Activated CD4-positive, alpha-beta T cell treated with anti-CD3 and anti-CD28 coated beads, Interleukin-2, amount 50 U/mL, for 16 hours (primary cell): ENCODE measurements at regions not wholly inside any gene's neighbourhood (a gene's known extent, or its start where the extent isn't known, plus 50 kb on each side); places are given as distances from the start of the nearest gene placed in this dataset.
"Not testable (repeated sequence)": the region's sequence is repeated elsewhere in the genome, so short reads cannot be mapped to it uniquely, and the experiment has no call there.

Experiments
- DNase-seq: peaks from one replicate; pipeline ENCODE4 v3.0.0-alpha.2; 2020

GRCh38 chr3:104044002-104044401, 1322.7 kb upstream of the ALCAM start:
- DNase-seq = no peak

- no peak for DNase-seq
Measured at GRCh38 chr3:104066658-104067057, 1300.1 kb upstream of the ALCAM start.

- no peak for DNase-seq
Measured at GRCh38 chr3:104069114-104069513, 1297.6 kb upstream of the ALCAM start.

GRCh38 chr3:104070906-104071305, 1295.8 kb upstream of the ALCAM start:
- no peak for DNase-seq

GRCh38 chr3:104080088-104080626, 1286.6 kb upstream of the ALCAM start:
- DNase-seq = no peak

GRCh38 chr3:104088738-104089137, 1278.0 kb upstream of the ALCAM start:
- DNase-seq = no peak

- not testable (repeated sequence) for DNase-seq
Measured at GRCh38 chr3:104089987-104090386, 1276.7 kb upstream of the ALCAM start.

GRCh38 chr3:104101736-104102135, 1265.0 kb upstream of the ALCAM start:
- no peak for DNase-seq

- DNase-seq = peak; percentile 14
Measured at GRCh38 chr3:104102386-104102785, 1264.3 kb upstream of the ALCAM start.

- no peak for DNase-seq
Measured at GRCh38 chr3:104106276-104106675, 1260.4 kb upstream of the ALCAM start.

- no peak for DNase-seq
Measured at GRCh38 chr3:104108522-104108921, 1258.2 kb upstream of the ALCAM start.

GRCh38 chr3:104126463-104126862, 1240.2 kb upstream of the ALCAM start:
- DNase-seq = no peak

GRCh38 chr3:104126864-104127553, 1239.7 kb upstream of the ALCAM start:
- no peak for DNase-seq

- no peak for DNase-seq
Measured at GRCh38 chr3:104127830-104128229, 1238.9 kb upstream of the ALCAM start.

- DNase-seq = no peak
Measured at GRCh38 chr3:104132566-104133403, 1233.9 kb upstream of the ALCAM start.

- DNase-seq = no peak
Measured at GRCh38 chr3:104133630-104134029, 1233.1 kb upstream of the ALCAM start.

GRCh38 chr3:104137116-104137515, 1229.6 kb upstream of the ALCAM start:
- no peak for DNase-seq

GRCh38 chr3:104145164-104145563, 1221.5 kb upstream of the ALCAM start:
- DNase-seq = no peak

- no peak for DNase-seq
Measured at GRCh38 chr3:104149154-104149553, 1217.6 kb upstream of the ALCAM start.

- DNase-seq = no peak
Measured at GRCh38 chr3:104150724-104151123, 1216.0 kb upstream of the ALCAM start.

GRCh38 chr3:104154896-104155295, 1211.8 kb upstream of the ALCAM start:
- DNase-seq = no peak

GRCh38 chr3:104165866-104166265, 1200.8 kb upstream of the ALCAM start:
- no peak for DNase-seq

- no peak for DNase-seq
Measured at GRCh38 chr3:104168386-104168785, 1198.3 kb upstream of the ALCAM start.

- no peak for DNase-seq
Measured at GRCh38 chr3:104175696-104176095, 1191.0 kb upstream of the ALCAM start.
